Progenitor cell of endocrine pancreas (in vitro differentiated cells): ENCODE measurements at regions not wholly inside any gene's neighbourhood (a gene's known extent, or its start where the extent isn't known, plus 50 kb on each side); places are given as distances from the start of the nearest gene placed in this dataset.

Experiments used
- DNase-seq: peaks from one replicate; pipeline ENCODE4 v3.0.0; 2021; ENCODE audit warnings: low spot score; ENCODE audit not compliant: unreplicated experiment
- H3K27ac Mint-ChIP-seq: 2 replicates; pipeline ENCODE4 v1.8.0; 2021; ENCODE audit warnings: mild to moderate bottlenecking, moderate library complexity, mixed read lengths
- H3K27me3 Mint-ChIP-seq: 2 replicates; pipeline ENCODE4 v1.8.0; 2021; ENCODE audit warnings: mixed read lengths
- H3K36me3 Mint-ChIP-seq: 2 replicates; pipeline ENCODE4 v1.8.0; 2022; ENCODE audit warnings: mixed read lengths; ENCODE audit not compliant: insufficient read depth
- H3K4me1 Mint-ChIP-seq: 2 replicates; pipeline ENCODE4 v1.8.0; 2021; ENCODE audit warnings: low read depth, mixed read lengths
- H3K4me3 Mint-ChIP-seq: 2 replicates; pipeline ENCODE4 v1.8.0; 2021; ENCODE audit warnings: low read depth, mild to moderate bottlenecking, moderate library complexity, mixed read lengths
- H3K9me3 Mint-ChIP-seq: 2 replicates; pipeline ENCODE4 v1.8.0; 2021; ENCODE audit warnings: low read depth, mixed read lengths
- TF ChIP-seq, protein P1 (sequence below): fragments of 200-600 bp; sonication (generic); IDR thresholded peaks from one replicate; pipeline ENCODE4 v1.5.0; 2021; ENCODE audit warnings: antibody characterized with exemption, mild to moderate bottlenecking; ENCODE audit not compliant: unreplicated experiment

DNA sequence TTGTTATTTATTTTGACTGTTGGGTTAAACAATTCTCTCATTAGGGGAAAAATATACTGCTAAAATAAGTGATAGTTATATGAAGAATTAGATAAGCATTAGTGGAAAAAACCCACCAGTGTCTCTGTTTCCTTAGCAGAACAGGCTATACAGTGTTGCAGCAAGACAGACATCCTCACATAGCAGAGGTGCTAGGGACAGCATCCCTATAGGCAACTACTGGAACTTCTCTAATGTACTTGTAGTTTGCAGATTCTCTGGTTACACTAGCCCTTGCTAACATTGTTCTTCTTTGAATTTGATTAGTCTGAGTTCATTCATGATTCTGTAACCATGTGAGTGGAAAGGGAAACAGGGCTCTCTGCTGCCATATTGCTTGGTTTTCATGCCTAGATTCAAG, 661.8 kb upstream of the RGMB start:
- Mint-ChIP-seq H3K27me3 (no peaks in the 10 kb centered on the region), H3K27ac (no peak overlapping the region)
- TF ChIP-seq, protein P1, sequence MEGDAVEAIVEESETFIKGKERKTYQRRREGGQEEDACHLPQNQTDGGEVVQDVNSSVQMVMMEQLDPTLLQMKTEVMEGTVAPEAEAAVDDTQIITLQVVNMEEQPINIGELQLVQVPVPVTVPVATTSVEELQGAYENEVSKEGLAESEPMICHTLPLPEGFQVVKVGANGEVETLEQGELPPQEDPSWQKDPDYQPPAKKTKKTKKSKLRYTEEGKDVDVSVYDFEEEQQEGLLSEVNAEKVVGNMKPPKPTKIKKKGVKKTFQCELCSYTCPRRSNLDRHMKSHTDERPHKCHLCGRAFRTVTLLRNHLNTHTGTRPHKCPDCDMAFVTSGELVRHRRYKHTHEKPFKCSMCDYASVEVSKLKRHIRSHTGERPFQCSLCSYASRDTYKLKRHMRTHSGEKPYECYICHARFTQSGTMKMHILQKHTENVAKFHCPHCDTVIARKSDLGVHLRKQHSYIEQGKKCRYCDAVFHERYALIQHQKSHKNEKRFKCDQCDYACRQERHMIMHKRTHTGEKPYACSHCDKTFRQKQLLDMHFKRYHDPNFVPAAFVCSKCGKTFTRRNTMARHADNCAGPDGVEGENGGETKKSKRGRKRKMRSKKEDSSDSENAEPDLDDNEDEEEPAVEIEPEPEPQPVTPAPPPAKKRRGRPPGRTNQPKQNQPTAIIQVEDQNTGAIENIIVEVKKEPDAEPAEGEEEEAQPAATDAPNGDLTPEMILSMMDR: no peak

DNA sequence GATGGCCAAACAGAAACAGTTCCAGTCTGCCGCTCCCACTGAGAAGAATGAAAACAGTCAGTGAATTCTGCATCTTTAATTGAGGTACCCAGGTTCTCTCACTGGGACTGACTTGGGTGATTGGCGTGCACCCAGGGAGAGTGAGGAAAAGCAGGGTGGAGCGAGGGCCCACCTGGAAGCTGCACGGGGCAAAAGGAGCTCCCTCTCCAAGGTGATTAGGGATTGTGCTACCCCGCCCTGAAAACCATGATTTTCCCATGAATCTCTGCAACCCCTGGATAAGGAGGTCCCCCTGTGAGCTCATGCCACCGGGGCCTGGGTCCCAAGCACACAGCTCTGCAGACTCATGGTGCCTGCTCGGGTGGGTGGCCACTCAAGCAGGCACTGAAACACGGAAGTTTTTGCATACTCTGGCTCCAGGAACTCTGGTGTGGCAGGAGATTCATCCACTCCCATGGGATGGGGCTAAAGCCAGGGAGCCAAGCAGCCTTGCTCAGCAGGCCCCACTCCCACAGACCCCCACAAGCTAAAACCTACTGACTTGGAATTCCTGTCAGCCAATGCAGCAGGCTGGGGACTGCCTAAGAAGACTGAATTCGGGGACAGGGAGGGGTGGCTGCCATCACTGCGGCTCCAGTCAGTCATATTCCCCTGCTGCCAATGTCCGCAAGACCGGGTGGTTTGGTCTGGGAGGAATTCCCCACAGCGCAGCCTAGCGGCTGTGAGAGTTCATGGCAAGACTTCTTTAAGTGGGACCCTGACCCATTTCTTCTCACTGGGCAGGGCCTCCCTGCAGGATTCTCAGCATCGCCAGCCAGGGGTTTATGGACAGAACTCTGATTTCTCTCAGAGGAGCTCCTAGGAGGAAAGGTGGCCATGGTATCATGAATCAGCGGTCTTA, 652.2 kb upstream of the RGMB start:
- no peak overlapping the region for H3K4me3 Mint-ChIP-seq
- DNase-seq: no peak
- TF ChIP-seq, protein P1: no peak
- no peaks in the 10 kb centered on the region for H3K4me1 Mint-ChIP-seq
- H3K36me3 Mint-ChIP-seq: no peaks in the 10 kb centered on the region
- no peaks in the 10 kb centered on the region for H3K27me3 Mint-ChIP-seq
- H3K27ac Mint-ChIP-seq: no peak overlapping the region
- H3K9me3 Mint-ChIP-seq: no peaks in the 10 kb centered on the region

More for the DNA sequence above, 661.8 kb upstream of the RGMB start:
- H3K4me1 Mint-ChIP-seq: no peaks in the 10 kb centered on the region
- H3K36me3 Mint-ChIP-seq: no peaks in the 10 kb centered on the region
- peaks cover 5% of the 10 kb centered on the region for H3K9me3 Mint-ChIP-seq
- no peak overlapping the region for H3K4me3 Mint-ChIP-seq
- DNase-seq: no peak

DNA sequence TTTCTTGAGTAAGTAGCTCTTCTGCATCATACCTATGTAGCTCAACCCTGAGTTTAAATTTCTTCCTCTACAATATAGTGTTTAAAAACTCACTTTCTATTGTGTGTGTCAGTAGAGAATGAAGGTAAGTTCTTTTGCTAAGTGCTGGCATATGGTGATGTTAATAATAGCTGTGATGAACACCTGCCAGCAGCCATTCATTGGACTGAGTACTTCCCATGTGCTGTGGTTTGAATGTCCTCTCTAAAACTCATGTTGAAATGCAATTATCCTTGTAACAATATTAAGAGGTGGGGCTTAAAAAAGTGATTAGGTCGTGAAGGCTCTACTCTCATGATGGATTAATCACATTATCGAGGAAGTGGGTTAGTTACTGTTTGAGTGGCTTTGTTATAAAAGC, 645.2 kb upstream of the RGMB start:
- Mint-ChIP-seq H3K27me3 (no peaks in the 10 kb centered on the region), H3K27ac (no peak overlapping the region), H3K4me1 (no peaks in the 10 kb centered on the region), H3K9me3 (no peaks in the 10 kb centered on the region), H3K4me3 (no peak overlapping the region), H3K36me3 (no peaks in the 10 kb centered on the region)
- TF ChIP-seq, protein P1: no peak
- DNase-seq: no peak

DNA sequence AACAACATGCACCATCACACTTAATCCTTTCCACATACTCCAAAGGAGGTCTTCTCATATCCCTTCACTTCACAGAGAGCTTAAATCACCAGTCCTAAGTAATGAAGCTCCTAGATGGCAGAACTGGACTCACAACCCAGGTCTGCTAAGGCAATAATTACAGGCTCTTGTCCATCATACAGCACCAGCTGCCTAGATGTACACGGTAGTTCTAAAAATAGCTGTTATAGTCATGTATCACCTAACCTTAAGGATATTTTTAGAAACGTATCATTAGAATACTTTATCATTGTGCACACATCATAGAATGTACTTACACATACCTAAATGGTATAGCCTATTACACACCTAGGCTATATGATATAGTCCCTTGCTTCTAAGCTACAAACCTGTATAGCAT, 644.6 kb upstream of the RGMB start:
- TF ChIP-seq, protein P1: no peak
- no peaks in the 10 kb centered on the region for H3K36me3 Mint-ChIP-seq
- no peaks in the 10 kb centered on the region for H3K4me1 Mint-ChIP-seq
- DNase-seq: no peak
- H3K27ac Mint-ChIP-seq: no peak overlapping the region
- H3K9me3 Mint-ChIP-seq: no peaks in the 10 kb centered on the region
- no peak overlapping the region for H3K4me3 Mint-ChIP-seq
- H3K27me3 Mint-ChIP-seq: no peaks in the 10 kb centered on the region

DNA sequence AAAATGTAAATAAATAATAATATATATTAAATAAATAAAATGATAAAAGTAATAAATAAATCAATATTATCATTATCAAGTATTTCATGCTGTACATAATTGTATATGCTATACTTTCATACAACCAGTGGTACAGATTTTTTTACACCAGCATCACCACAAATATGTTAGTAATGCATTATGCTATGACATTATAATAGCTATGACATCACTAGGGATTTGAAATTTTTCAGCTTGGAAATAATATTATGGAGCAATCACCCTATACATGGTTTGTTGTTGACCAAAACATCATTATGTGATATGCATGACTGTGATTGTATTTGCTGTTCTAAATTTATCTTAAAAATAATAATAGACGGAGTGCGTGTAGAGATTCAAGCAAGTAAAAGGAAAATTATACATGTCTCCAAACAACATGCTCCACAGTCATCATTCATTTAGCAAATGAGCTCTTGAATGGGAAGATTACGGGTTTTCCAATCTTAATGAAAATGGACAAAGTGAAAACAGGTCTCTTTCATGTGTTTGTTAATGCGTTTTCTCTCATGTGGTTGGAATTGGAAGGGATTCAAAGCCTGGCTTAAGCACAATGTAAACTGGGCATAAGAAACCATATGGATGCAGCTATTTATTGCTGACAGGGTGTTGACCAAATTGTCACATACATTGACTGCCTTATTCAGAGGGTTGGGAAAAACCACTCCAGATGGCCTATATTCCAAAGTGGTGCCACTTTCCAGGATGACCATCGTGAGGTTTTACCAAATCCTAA, 643.0 kb upstream of the RGMB start:
- Mint-ChIP-seq H3K4me1 (no peaks in the 10 kb centered on the region), H3K27me3 (no peaks in the 10 kb centered on the region), H3K4me3 (no peak overlapping the region), H3K9me3 (no peaks in the 10 kb centered on the region), H3K36me3 (no peaks in the 10 kb centered on the region), H3K27ac (no peak overlapping the region)
- TF ChIP-seq, protein P1: no peak
- DNase-seq: no peak
